Heart left ventricle (tissue), 13 donors: ENCODE measurements at regions not wholly inside any gene's neighbourhood (a gene's known extent, or its start where the extent isn't known, plus 50 kb on each side); places are given as distances from the start of the nearest gene placed in this dataset.

Source experiments
- POLR2A ChIP-seq, 2 donors: fragments of 450-650 bp; IDR thresholded peaks; one replicate each; pipeline ENCODE4 v1.6.1; 2017; ENCODE audit warnings: antibody characterized with exemption in 2 of 2, mild to moderate bottlenecking in 2 of 2, moderate library complexity in 2 of 2
- TF ChIP-seq, protein P1 (sequence below), 12 donors: fragments of 200-600 bp; sonication (generic) in 4 of 12; IDR thresholded peaks; one replicate each; pipeline versions ENCODE4 v1.5.0 to v1.8.0; 2018 to 2022; ENCODE audit warnings: antibody characterized with exemption in 12 of 12, mild to moderate bottlenecking in 5 of 12
- donor health status: ischemic (EF 13 %, LVEDD 7.1; RV severe dilation, severe dysfunction).
- donor health status: DM: no; HTN: yes; CAD: no.
- donor health status: DM: no; HTN: no; CAD: no.
- donor health status: ischemic (EF 25% LVEDD 6.9; RV normal size, moderate dysfunction).
- donor health status: ischemic (EF 25% LVEDD 5.7; RV mildly dilated, moderate dysfunction).
- donor health status: ischemic (EF 35%, LVEDD 5.7; RV mildly dilated, moderate dysfunction).
- donor health status: nonischemic (EF 11% LVEDD 7.7; RV severe dilation, severe dysfunction).
- donor health status: DM: yes; HTN: yes; CAD: no.
- donor health status: PGD.
- donor health status: ischemic (EF 29% LVEDD 5.4; RV normal size, mild dysfunction).
- donor health status: nonischemic (EF 23%, LVEDD 6.1; RV moderate dilation, normal function).

DNA sequence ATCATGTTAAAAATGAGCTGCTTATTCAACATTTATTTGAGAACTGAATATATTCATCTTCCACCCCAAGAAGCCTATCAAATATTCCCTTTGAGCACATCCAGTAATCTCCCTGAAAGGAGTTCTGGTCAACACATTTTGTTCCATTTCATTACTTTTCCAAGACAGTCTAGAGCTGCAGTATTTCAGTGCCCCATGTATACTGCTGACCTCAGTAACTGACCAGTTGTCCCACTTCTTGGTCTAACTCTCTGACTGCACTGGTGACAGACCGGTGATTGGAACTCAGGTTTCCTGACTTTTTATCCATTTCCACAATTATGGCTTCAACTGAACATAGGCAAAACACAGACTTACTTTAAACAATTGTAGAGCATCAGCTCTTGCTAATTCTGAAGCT lies 206.8 kb upstream of the NPSR1 start:
- TF ChIP-seq, protein P1, sequence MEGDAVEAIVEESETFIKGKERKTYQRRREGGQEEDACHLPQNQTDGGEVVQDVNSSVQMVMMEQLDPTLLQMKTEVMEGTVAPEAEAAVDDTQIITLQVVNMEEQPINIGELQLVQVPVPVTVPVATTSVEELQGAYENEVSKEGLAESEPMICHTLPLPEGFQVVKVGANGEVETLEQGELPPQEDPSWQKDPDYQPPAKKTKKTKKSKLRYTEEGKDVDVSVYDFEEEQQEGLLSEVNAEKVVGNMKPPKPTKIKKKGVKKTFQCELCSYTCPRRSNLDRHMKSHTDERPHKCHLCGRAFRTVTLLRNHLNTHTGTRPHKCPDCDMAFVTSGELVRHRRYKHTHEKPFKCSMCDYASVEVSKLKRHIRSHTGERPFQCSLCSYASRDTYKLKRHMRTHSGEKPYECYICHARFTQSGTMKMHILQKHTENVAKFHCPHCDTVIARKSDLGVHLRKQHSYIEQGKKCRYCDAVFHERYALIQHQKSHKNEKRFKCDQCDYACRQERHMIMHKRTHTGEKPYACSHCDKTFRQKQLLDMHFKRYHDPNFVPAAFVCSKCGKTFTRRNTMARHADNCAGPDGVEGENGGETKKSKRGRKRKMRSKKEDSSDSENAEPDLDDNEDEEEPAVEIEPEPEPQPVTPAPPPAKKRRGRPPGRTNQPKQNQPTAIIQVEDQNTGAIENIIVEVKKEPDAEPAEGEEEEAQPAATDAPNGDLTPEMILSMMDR (IDR thresholded peaks at IDR 0.05), result no peak
- no peak for TF ChIP-seq POLR2A (IDR thresholded peaks at IDR 0.05)
